Keratinocyte (primary cell): ENCODE measurements at regions not wholly inside any gene's neighbourhood (a gene's known extent, or its start where the extent isn't known, plus 50 kb on each side); places are given as distances from the start of the nearest gene placed in this dataset.

Experiments used
- DNase-seq: peaks from one replicate; pipeline ENCODE4 v3.0.0-alpha.2; 2011; ENCODE audit warnings: low read depth, missing footprints, low spot score
- FAIRE-seq: peaks from 2 replicates; lab custom pipeline; 2011; peaks lifted over from hg19 to GRCh38; lab: Jason Lieb, UNC
- H2AFZ ChIP-seq: 2 replicates; pipeline ENCODE4 v1.6.0; 2012; ENCODE audit warnings: low read length, control low read depth, inconsistent platforms; ENCODE audit not compliant: control insufficient read depth
- H3K27ac ChIP-seq: 2 replicates; pipeline ENCODE4 v1.5.1; 2011; ENCODE audit warnings: low read length; ENCODE audit not compliant: control insufficient read depth, insufficient read depth
- H3K27me3 ChIP-seq: 3 replicates; pipeline ENCODE4 v1.6.0; 2011; ENCODE audit warnings: low read length; ENCODE audit not compliant: control insufficient read depth, insufficient read depth; ENCODE audit errors: extremely low read depth
- H3K36me3 ChIP-seq, 2 experiments: 2 replicates in 1 of 2; 3 replicates in 1 of 2; pipeline ENCODE4 v1.5.1; 2011; ENCODE audit warnings: low read length in 2 of 2, mild to moderate bottlenecking in 1 of 2; ENCODE audit not compliant: control insufficient read depth in 2 of 2, insufficient read depth in 2 of 2; ENCODE audit errors: extremely low read depth in 1 of 2
- H3K4me1 ChIP-seq: 3 replicates; pipeline ENCODE4 v1.5.1; 2011; ENCODE audit warnings: low read length; ENCODE audit not compliant: control insufficient read depth, insufficient read depth; ENCODE audit errors: extremely low read depth
- H3K4me2 ChIP-seq: 3 replicates; pipeline ENCODE4 v1.6.0; 2011; ENCODE audit warnings: low read depth, low read length; ENCODE audit not compliant: control insufficient read depth, insufficient read depth; ENCODE audit errors: extremely low read depth
- H3K4me3 ChIP-seq, 3 experiments: fragments of 200-600 bp in 1 of 3; sonication (generic) in 1 of 3; 2 replicates in 2 of 3; 3 replicates in 1 of 3; pipeline ENCODE4 v1.5.1; 2011 to 2016; ENCODE audit warnings: low read length in 3 of 3, mild to moderate bottlenecking in 3 of 3, control low read depth in 2 of 3, inconsistent platforms in 1 of 3, low read depth in 1 of 3, mixed read lengths in 1 of 3, mixed run types in 1 of 3, moderate library complexity in 1 of 3; ENCODE audit not compliant: control insufficient read depth in 2 of 3, insufficient read depth in 2 of 3; ENCODE audit errors: extremely low read depth in 1 of 3
- H3K79me2 ChIP-seq: 2 replicates; pipeline ENCODE4 v1.6.0; 2012; ENCODE audit warnings: low read length; ENCODE audit not compliant: control insufficient read depth, insufficient read depth
- H3K9ac ChIP-seq: 3 replicates; pipeline ENCODE4 v1.6.0; 2011; ENCODE audit warnings: low read length; ENCODE audit not compliant: control insufficient read depth, insufficient read depth; ENCODE audit errors: extremely low read depth
- H3K9me1 ChIP-seq: 3 replicates; pipeline ENCODE4 v1.6.0; 2011; ENCODE audit warnings: low read length; ENCODE audit not compliant: control insufficient read depth, insufficient read depth; ENCODE audit errors: extremely low read depth
- H3K9me3 ChIP-seq: 2 replicates; pipeline ENCODE4 v1.5.1; 2012; ENCODE audit warnings: low read depth, low read length; ENCODE audit not compliant: control insufficient read depth
- H4K20me1 ChIP-seq: 3 replicates; pipeline ENCODE4 v1.6.0; 2011; ENCODE audit warnings: low read length; ENCODE audit not compliant: control insufficient read depth, insufficient read depth; ENCODE audit errors: extremely low read depth
- EZH2 ChIP-seq: IDR thresholded peaks from one replicate; pipeline ENCODE4 v1.6.1; 2012; ENCODE audit warnings: inconsistent platforms, mild to moderate bottlenecking, low read length, moderate library complexity
- dilution Hi-C: fragments of 300-500 bp; cut with MboI; formaldehyde crosslinking; loops from one replicate; pipeline ENCODE4 v1.7.0; 2020; ENCODE audit warnings: low sequenced_read_pairs; ENCODE audit not compliant: extremely low pct_ligation_motif_present
- TF ChIP-seq, protein P1 (sequence below), 3 experiments: IDR thresholded peaks in 1 of 3; conservative IDR thresholded peaks in 1 of 3; optimal IDR thresholded peaks in 1 of 3; 2 replicates in 2 of 3; 3 replicates in 1 of 3; pipeline versions ENCODE3 to v1.5.1; 2011; ENCODE audit warnings: low read length in 3 of 3, mild to moderate bottlenecking in 3 of 3, moderate library complexity in 2 of 3, control low read depth in 1 of 3, inconsistent platforms in 1 of 3; ENCODE audit not compliant: insufficient read depth in 2 of 3; ENCODE audit errors: extremely low read depth in 1 of 3

DNA sequence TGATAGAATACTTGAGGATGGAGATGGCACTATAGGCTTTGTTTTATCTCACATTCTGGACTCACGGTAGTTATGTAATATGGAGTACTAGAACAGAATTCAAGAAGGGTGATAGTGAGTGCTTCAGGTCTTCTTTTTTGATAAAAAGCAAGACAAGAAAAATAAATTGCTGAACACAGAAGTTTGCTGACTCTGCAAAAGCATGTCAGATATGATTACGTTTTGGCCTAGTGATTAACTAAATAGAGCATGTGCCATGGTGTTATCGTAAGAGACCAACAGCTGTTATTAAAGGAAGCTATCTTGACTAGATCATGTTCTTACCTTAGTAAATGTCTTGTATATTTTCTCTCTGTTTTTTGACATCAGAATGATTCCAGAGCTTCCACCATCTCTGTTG lies 436.9 kb upstream of the LCORL start:
- FAIRE-seq (no peak), DNase-seq (no peak)
- H3K4me1 ChIP-seq = no peaks in the 10 kb centered on the region
- dilution Hi-C loops = no loop called here
- no peak overlapping the region for H3K9ac ChIP-seq
- no peaks in the 10 kb centered on the region for H3K9me1 ChIP-seq
- no peaks in the 10 kb centered on the region for H3K79me2 ChIP-seq
- H3K9me3 ChIP-seq = no peaks in the 10 kb centered on the region
- H4K20me1 ChIP-seq = no peaks in the 10 kb centered on the region
- H2AFZ ChIP-seq = no peak overlapping the region
- H3K27me3 ChIP-seq = no peaks in the 10 kb centered on the region
- no peak overlapping the region for H3K4me2 ChIP-seq
- H3K4me3 ChIP-seq = no peak overlapping the region
- TF ChIP-seq, protein P1, sequence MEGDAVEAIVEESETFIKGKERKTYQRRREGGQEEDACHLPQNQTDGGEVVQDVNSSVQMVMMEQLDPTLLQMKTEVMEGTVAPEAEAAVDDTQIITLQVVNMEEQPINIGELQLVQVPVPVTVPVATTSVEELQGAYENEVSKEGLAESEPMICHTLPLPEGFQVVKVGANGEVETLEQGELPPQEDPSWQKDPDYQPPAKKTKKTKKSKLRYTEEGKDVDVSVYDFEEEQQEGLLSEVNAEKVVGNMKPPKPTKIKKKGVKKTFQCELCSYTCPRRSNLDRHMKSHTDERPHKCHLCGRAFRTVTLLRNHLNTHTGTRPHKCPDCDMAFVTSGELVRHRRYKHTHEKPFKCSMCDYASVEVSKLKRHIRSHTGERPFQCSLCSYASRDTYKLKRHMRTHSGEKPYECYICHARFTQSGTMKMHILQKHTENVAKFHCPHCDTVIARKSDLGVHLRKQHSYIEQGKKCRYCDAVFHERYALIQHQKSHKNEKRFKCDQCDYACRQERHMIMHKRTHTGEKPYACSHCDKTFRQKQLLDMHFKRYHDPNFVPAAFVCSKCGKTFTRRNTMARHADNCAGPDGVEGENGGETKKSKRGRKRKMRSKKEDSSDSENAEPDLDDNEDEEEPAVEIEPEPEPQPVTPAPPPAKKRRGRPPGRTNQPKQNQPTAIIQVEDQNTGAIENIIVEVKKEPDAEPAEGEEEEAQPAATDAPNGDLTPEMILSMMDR (optimal IDR thresholded peaks at IDR 0.05 in 1 of 3, IDR thresholded peaks at IDR 0.05 in 1 of 3, conservative IDR thresholded peaks at IDR 0.05 in 1 of 3; ENCODE audit: extremely low read depth in 1 of 3, insufficient read depth in 2 of 3, low read length in 3 of 3) = no peak
- TF ChIP-seq EZH2 = no peak
- no peak overlapping the region for H3K27ac ChIP-seq
- H3K36me3 ChIP-seq = no peaks in the 10 kb centered on the region

DNA sequence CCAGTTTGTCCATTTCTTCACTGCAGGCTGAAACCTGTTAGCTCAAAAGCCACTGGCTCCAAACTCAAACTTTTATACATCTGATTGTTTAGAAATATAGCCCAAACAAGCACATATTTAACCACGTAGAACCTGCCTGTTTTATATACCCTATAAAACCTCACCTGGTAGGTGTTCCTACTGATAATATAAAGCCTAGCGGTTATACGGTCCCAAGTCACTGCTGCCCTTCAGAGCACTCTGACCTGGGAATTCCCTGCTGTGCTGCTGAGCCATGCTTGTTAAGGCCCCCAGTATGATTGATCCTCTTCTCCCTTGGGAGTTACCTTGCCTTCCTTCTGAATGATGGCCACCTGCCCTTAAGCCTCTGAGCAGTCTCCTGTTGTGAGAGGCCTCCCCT lies 432.8 kb upstream of the LCORL start:
- Histone ChIP-seq H4K20me1 (no peaks in the 10 kb centered on the region), H3K27me3 (no peaks in the 10 kb centered on the region), H3K79me2 (no peaks in the 10 kb centered on the region), H3K36me3 (no peaks in the 10 kb centered on the region), H3K9me3 (no peaks in the 10 kb centered on the region), H2AFZ (no peak overlapping the region), H3K4me3 (no peak overlapping the region), H3K27ac (no peak overlapping the region), H3K9ac (no peak overlapping the region), H3K9me1 (no peaks in the 10 kb centered on the region), H3K4me1 (no peaks in the 10 kb centered on the region), H3K4me2 (no peak overlapping the region)
- TF ChIP-seq, protein P1 (optimal IDR thresholded peaks at IDR 0.05 in 1 of 3, IDR thresholded peaks at IDR 0.05 in 1 of 3, conservative IDR thresholded peaks at IDR 0.05 in 1 of 3; ENCODE audit: extremely low read depth in 1 of 3, insufficient read depth in 2 of 3, low read length in 3 of 3) = no peak
- no peak for TF ChIP-seq EZH2
- dilution Hi-C loops = no loop called here
- no peak for DNase-seq
- no peak for FAIRE-seq
